NCI-H748 (cell line): ENCODE measurements at regions not wholly inside any gene's neighbourhood (a gene's known extent, or its start where the extent isn't known, plus 50 kb on each side); places are given as distances from the start of the nearest gene placed in this dataset.
A peak's percentile ranks its signal among the peaks of the same experiment; 100 is the strongest.
"Not testable (repeated sequence)": the region's sequence is repeated elsewhere in the genome, so short reads cannot be mapped to it uniquely, and the experiment has no call there.

ENCODE experiments used
- DNase-seq: peaks from one replicate; lab custom pipeline; 2025; ENCODE audit not compliant: unreplicated experiment; lab: John Stamatoyannopoulos, UW

GRCh38 chrX:87236830-87237440, 280.7 kb upstream of the KLHL4 start:
- DNase-seq = peak; percentile 11

- DNase-seq = no peak
Measured at GRCh38 chrX:87265518-87265917, 252.1 kb upstream of the KLHL4 start.

GRCh38 chrX:87272491-87272890, 245.1 kb upstream of the KLHL4 start:
- no peak for DNase-seq

- peak; percentile 41 for DNase-seq
Measured at GRCh38 chrX:87299563-87300160, 217.9 kb upstream of the KLHL4 start.

- DNase-seq = no peak
Measured at GRCh38 chrX:87310780-87311179, 206.8 kb upstream of the KLHL4 start.

- DNase-seq = no peak
Measured at GRCh38 chrX:87327267-87327666, 190.3 kb upstream of the KLHL4 start.

GRCh38 chrX:87337267-87337666, 180.3 kb upstream of the KLHL4 start:
- no peak for DNase-seq

- peak; percentile 56 for DNase-seq
Measured at GRCh38 chrX:87338510-87338909, 179.1 kb upstream of the KLHL4 start.

GRCh38 chrX:87370865-87371264, 146.7 kb upstream of the KLHL4 start:
- DNase-seq = no peak

GRCh38 chrX:87374324-87374723, 143.3 kb upstream of the KLHL4 start:
- DNase-seq = no peak

GRCh38 chrX:87376896-87377295, 140.7 kb upstream of the KLHL4 start:
- no peak for DNase-seq

GRCh38 chrX:87388381-87388780, 129.2 kb upstream of the KLHL4 start:
- DNase-seq = no peak

- DNase-seq = no peak
Measured at GRCh38 chrX:87391742-87392141, 125.9 kb upstream of the KLHL4 start.

GRCh38 chrX:87392369-87392768, 125.2 kb upstream of the KLHL4 start:
- DNase-seq = no peak

GRCh38 chrX:87397103-87397886, 120.3 kb upstream of the KLHL4 start:
- DNase-seq = no peak

GRCh38 chrX:87402256-87402655, 115.3 kb upstream of the KLHL4 start:
- DNase-seq = no peak

GRCh38 chrX:87403551-87403950, 114.1 kb upstream of the KLHL4 start:
- DNase-seq = no peak

- no peak for DNase-seq
Measured at GRCh38 chrX:87409113-87409841, 108.3 kb upstream of the KLHL4 start.

GRCh38 chrX:87425618-87426017, 92.0 kb upstream of the KLHL4 start:
- no peak for DNase-seq

GRCh38 chrX:87434618-87435017, 83.0 kb upstream of the KLHL4 start:
- no peak for DNase-seq

GRCh38 chrX:87448613-87449012, 69.0 kb upstream of the KLHL4 start:
- not testable (repeated sequence) for DNase-seq

GRCh38 chrX:87465757-87466156, 51.8 kb upstream of the KLHL4 start:
- not testable (repeated sequence) for DNase-seq
